GOT3 (cell line): ENCODE measurements at regions not wholly inside any gene's neighbourhood (a gene's known extent, or its start where the extent isn't known, plus 50 kb on each side); places are given as distances from the start of the nearest gene placed in this dataset.

Experiments used
- DNase-seq: peaks from one replicate; lab custom pipeline; 2025; ENCODE audit warnings: mixed read lengths; lab: John Stamatoyannopoulos, UW

GRCh38 chr9:86893811-86894490 lies 53.4 kb downstream of the GAS1 start:
- no peak for DNase-seq

GRCh38 chr9:86892576-86892975 lies 54.7 kb downstream of the GAS1 start:
- no peak for DNase-seq

GRCh38 chr9:86891886-86892437 lies 55.3 kb downstream of the GAS1 start:
- no peak for DNase-seq

GRCh38 chr9:86891091-86891490 lies 56.2 kb downstream of the GAS1 start:
- no peak for DNase-seq

- DNase-seq = no peak
Observed at GRCh38 chr9:86885232-86885631, 62.1 kb downstream of the GAS1 start.

- no peak for DNase-seq
Observed at GRCh38 chr9:86876621-86877196, 70.6 kb downstream of the GAS1 start.

- no peak for DNase-seq
Observed at GRCh38 chr9:86868616-86869015, 78.7 kb downstream of the GAS1 start.

GRCh38 chr9:86867804-86868313 lies 79.4 kb downstream of the GAS1 start:
- DNase-seq = no peak

- DNase-seq = no peak
Observed at GRCh38 chr9:86865952-86866351, 81.4 kb downstream of the GAS1 start.

GRCh38 chr9:86860006-86860405 lies 87.3 kb downstream of the GAS1 start:
- DNase-seq = no peak

- DNase-seq = no peak
Observed at GRCh38 chr9:86859056-86859455, 88.2 kb downstream of the GAS1 start.

- no peak for DNase-seq
Observed at GRCh38 chr9:86858009-86858408, 89.3 kb downstream of the GAS1 start.

- no peak for DNase-seq
Observed at GRCh38 chr9:86856259-86856658, 91.0 kb downstream of the GAS1 start.

GRCh38 chr9:86854898-86855523 lies 92.3 kb downstream of the GAS1 start:
- peak; percentile 0 for DNase-seq

GRCh38 chr9:86846656-86847055 lies 100.7 kb downstream of the GAS1 start:
- no peak for DNase-seq

- DNase-seq = no peak
Observed at GRCh38 chr9:86843206-86843605, 104.1 kb downstream of the GAS1 start.

- no peak for DNase-seq
Observed at GRCh38 chr9:86842573-86842972, 104.7 kb downstream of the GAS1 start.

GRCh38 chr9:86839522-86839921 lies 107.8 kb downstream of the GAS1 start:
- no peak for DNase-seq

- no peak for DNase-seq
Observed at GRCh38 chr9:86838519-86839497, 108.5 kb downstream of the GAS1 start.

- DNase-seq = no peak
Observed at GRCh38 chr9:86837345-86837744, 110.0 kb downstream of the GAS1 start.

- DNase-seq = no peak
Observed at GRCh38 chr9:86836797-86837196, 110.5 kb downstream of the GAS1 start.

- no peak for DNase-seq
Observed at GRCh38 chr9:86836266-86836665, 111.0 kb downstream of the GAS1 start.
